Endothelial cell (in vitro differentiated cells): ENCODE measurements at regions not wholly inside any gene's neighbourhood (a gene's known extent, or its start where the extent isn't known, plus 50 kb on each side); places are given as distances from the start of the nearest gene placed in this dataset.

ENCODE experiments used
- DNase-seq: peaks from one replicate; pipeline ENCODE4 v3.0.0; 2021; ENCODE audit warnings: low spot score
- H3K27ac Mint-ChIP-seq: one replicate; pipeline ENCODE4 v1.8.0; 2021; ENCODE audit warnings: mixed read lengths, inconsistent platforms; ENCODE audit not compliant: unreplicated experiment
- H3K27me3 Mint-ChIP-seq: one replicate; pipeline ENCODE4 v1.8.0; 2021; ENCODE audit warnings: mild to moderate bottlenecking, moderate library complexity, mixed read lengths, inconsistent platforms; ENCODE audit not compliant: unreplicated experiment
- H3K36me3 Mint-ChIP-seq: one replicate; pipeline ENCODE4 v1.8.0; 2021; ENCODE audit warnings: mild to moderate bottlenecking, low read depth, mixed read lengths, inconsistent platforms; ENCODE audit not compliant: unreplicated experiment
- H3K4me1 Mint-ChIP-seq: one replicate; pipeline ENCODE4 v1.8.0; 2021; ENCODE audit warnings: mild to moderate bottlenecking, mixed read lengths, inconsistent platforms; ENCODE audit not compliant: unreplicated experiment
- H3K4me3 Mint-ChIP-seq: one replicate; pipeline ENCODE4 v1.8.0; 2021; ENCODE audit warnings: mild to moderate bottlenecking, mixed read lengths, inconsistent platforms; ENCODE audit not compliant: unreplicated experiment
- H3K9me3 Mint-ChIP-seq: one replicate; pipeline ENCODE4 v1.8.0; 2021; ENCODE audit warnings: mixed read lengths, inconsistent platforms; ENCODE audit not compliant: unreplicated experiment
- TF ChIP-seq, protein P1 (sequence below): fragments of 200-600 bp; sonication (generic); IDR thresholded peaks from one replicate; pipeline ENCODE4 v1.5.0; 2021; ENCODE audit warnings: antibody characterized with exemption; ENCODE audit not compliant: unreplicated experiment

GRCh38 chr4:112847781-112848180 is 201.7 kb upstream of the ANK2 start:
- TF ChIP-seq, protein P1, sequence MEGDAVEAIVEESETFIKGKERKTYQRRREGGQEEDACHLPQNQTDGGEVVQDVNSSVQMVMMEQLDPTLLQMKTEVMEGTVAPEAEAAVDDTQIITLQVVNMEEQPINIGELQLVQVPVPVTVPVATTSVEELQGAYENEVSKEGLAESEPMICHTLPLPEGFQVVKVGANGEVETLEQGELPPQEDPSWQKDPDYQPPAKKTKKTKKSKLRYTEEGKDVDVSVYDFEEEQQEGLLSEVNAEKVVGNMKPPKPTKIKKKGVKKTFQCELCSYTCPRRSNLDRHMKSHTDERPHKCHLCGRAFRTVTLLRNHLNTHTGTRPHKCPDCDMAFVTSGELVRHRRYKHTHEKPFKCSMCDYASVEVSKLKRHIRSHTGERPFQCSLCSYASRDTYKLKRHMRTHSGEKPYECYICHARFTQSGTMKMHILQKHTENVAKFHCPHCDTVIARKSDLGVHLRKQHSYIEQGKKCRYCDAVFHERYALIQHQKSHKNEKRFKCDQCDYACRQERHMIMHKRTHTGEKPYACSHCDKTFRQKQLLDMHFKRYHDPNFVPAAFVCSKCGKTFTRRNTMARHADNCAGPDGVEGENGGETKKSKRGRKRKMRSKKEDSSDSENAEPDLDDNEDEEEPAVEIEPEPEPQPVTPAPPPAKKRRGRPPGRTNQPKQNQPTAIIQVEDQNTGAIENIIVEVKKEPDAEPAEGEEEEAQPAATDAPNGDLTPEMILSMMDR, result no peak
- Mint-ChIP-seq H3K4me3 (no peak overlapping the region), H3K27ac (no peak overlapping the region), H3K9me3 (no peaks in the 10 kb centered on the region), H3K36me3 (no peaks in the 10 kb centered on the region), H3K27me3 (no peaks in the 10 kb centered on the region), H3K4me1 (peaks cover 5% of the 10 kb centered on the region)
- DNase-seq, result no peak

GRCh38 chr4:112848911-112849310 is 200.5 kb upstream of the ANK2 start:
- DNase-seq, result no peak
- no peaks in the 10 kb centered on the region for H3K9me3 Mint-ChIP-seq
- H3K4me3 Mint-ChIP-seq, result no peak overlapping the region
- no peak overlapping the region for H3K27ac Mint-ChIP-seq
- TF ChIP-seq, protein P1, result no peak
- peaks cover 5% of the 10 kb centered on the region for H3K4me1 Mint-ChIP-seq
- no peaks in the 10 kb centered on the region for H3K36me3 Mint-ChIP-seq
- no peaks in the 10 kb centered on the region for H3K27me3 Mint-ChIP-seq

DNA sequence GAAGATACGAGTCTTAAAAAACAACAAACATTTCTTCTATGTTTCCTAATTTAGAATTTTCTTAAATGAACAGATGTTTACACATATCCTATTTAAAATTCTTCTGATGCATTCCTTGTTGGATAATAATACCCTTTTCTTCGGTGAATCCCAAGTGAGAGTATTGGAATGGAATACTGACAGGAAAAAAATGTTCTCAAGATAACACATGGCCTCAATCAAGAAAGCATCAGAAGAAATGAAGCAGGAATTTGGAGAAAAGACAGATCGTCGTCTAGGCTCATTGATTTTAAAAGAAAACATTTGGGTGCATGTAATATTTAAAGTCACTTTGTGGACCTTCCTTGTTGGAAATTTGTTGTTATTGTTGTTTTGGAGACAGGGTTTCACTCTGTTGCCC is 196.9 kb upstream of the ANK2 start:
- Mint-ChIP-seq H3K27me3 (no peaks in the 10 kb centered on the region), H3K9me3 (no peaks in the 10 kb centered on the region), H3K4me3 (no peak overlapping the region), H3K4me1 (no peaks in the 10 kb centered on the region), H3K27ac (no peak overlapping the region), H3K36me3 (no peaks in the 10 kb centered on the region)
- TF ChIP-seq, protein P1, result no peak
- no peak for DNase-seq

- DNase-seq, result no peak
Measured at GRCh38 chr4:112853662-112854256, 195.7 kb upstream of the ANK2 start.

DNA sequence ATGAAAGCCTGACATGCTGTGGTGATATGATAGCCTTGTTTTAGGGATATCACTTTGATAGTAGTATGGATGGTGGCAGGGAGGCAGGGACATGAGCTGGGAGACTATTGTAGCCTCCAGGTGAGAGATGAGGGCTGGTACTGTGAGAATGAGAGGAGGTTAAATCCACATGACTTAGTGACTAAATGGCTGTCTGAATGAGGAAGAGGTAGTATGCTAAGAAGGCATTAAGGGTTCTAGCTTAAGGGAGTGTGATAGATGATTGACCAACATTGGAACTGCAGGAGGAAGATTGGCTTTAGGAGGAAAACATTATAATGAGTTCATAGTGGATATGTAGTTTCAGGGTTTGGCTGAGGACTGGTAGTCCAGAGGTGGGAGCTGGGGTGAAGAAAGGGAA is 195.0 kb upstream of the ANK2 start:
- TF ChIP-seq, protein P1, result no peak
- no peak overlapping the region for H3K4me3 Mint-ChIP-seq

More at GRCh38 chr4:112853662-112854256, 195.7 kb upstream of the ANK2 start:
- Mint-ChIP-seq H3K27ac (no peak overlapping the region), H3K9me3 (no peaks in the 10 kb centered on the region), H3K36me3 (no peaks in the 10 kb centered on the region), H3K4me3 (no peak overlapping the region), H3K27me3 (no peaks in the 10 kb centered on the region), H3K4me1 (no peaks in the 10 kb centered on the region)
- TF ChIP-seq, protein P1, result no peak

More for the DNA sequence above, 195.0 kb upstream of the ANK2 start:
- Mint-ChIP-seq H3K27ac (no peak overlapping the region), H3K9me3 (no peaks in the 10 kb centered on the region), H3K4me1 (no peaks in the 10 kb centered on the region), H3K27me3 (no peaks in the 10 kb centered on the region), H3K36me3 (no peaks in the 10 kb centered on the region)
- no peak for DNase-seq
